GM12874 (cell line): ENCODE measurements at regions not wholly inside any gene's neighbourhood (a gene's known extent, or its start where the extent isn't known, plus 50 kb on each side); places are given as distances from the start of the nearest gene placed in this dataset.

ENCODE experiments used
- CTCF ChIP-seq: IDR thresholded peaks from 2 replicates; pipeline ENCODE4 v1.5.1; 2011; ENCODE audit warnings: low read depth, mild to moderate bottlenecking, control low read depth, low read length, moderate library complexity; ENCODE audit not compliant: insufficient read depth

GRCh38 chr2:167859676-167860075, 387.7 kb downstream of the STK39 start:
- TF ChIP-seq CTCF = no peak

- no peak for TF ChIP-seq CTCF
Observed at GRCh38 chr2:167858086-167858485, 389.3 kb downstream of the STK39 start.

- TF ChIP-seq CTCF = no peak
Observed at GRCh38 chr2:167857416-167857815, 390.0 kb downstream of the STK39 start.

- TF ChIP-seq CTCF = no peak
Observed at GRCh38 chr2:167856190-167856589, 391.2 kb downstream of the STK39 start.

- TF ChIP-seq CTCF = no peak
Observed at GRCh38 chr2:167855211-167855610, 392.2 kb downstream of the STK39 start.

GRCh38 chr2:167853717-167854116, 393.7 kb downstream of the STK39 start:
- no peak for TF ChIP-seq CTCF

- no peak for TF ChIP-seq CTCF
Observed at GRCh38 chr2:167851876-167852275, 395.5 kb downstream of the STK39 start.
